RCC 7860 (cell line): ENCODE measurements at regions not wholly inside any gene's neighbourhood (a gene's known extent, or its start where the extent isn't known, plus 50 kb on each side); places are given as distances from the start of the nearest gene placed in this dataset.

Source experiments
- DNase-seq: peaks from one replicate; pipeline ENCODE4 v3.0.0-alpha.2; 2015; ENCODE audit warnings: low spot score
- FAIRE-seq: peaks from 2 replicates; lab custom pipeline; 2012; peaks lifted over from hg19 to GRCh38; lab: Jason Lieb, UNC

- FAIRE-seq: no peak
- DNase-seq: no peak
These were observed 216.9 kb upstream of the PPP2R2D start for GRCh38 chr10:131683941-131684340.

DNA sequence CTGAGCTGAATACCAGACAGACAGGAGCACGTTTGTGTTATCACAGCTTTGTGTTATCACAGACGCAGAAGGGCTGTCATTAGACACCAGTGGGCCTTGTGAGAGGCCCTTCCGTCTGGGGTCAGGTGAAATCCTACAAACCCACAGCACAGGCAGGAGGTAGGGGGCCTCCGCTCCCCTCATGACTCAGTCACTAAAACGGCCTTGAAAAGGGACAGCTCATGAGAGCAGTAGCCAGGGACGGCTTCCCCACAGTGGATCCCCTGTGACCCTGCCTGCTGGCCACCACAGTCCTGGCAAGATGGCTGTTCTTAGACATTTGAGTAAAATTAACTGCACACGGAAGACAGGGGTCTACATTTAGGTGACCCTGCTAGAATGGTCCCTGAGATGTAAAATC, 215.8 kb upstream of the PPP2R2D start:
- no peak for DNase-seq
- FAIRE-seq: no peak

GRCh38 chr10:131685576-131685975, 215.2 kb upstream of the PPP2R2D start:
- DNase-seq (no peak), FAIRE-seq (no peak)

DNA sequence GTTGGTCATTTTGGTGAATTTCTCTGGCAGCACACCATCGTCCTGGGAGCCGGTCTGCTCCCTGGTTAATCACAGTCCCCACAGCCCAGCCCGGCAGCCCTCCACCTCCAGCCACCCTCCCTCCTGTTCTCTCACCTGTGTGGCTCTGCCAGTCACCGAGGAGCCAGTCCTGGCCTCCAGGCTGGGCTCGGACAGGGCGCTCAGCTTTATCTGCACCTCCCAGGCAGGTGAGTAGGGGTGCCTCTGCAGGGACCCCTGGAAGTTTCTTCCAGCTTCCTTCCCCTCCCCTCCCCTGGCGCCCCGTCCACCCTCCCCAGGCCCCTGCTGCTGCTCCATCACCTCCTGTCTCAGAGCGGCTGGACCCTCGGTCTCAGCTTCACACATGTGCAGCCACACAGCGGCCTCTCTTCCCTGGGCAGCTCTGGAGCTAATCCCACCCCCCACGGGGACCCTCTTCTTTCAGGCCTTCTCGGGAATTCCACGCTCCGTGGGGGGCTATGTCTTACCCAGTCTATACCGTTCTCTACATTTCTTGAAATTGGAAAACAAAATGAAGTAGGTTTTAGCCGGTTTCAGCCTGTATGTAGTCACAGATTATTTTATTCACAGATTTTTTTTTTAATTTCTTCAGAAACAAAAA, 213.9 kb upstream of the PPP2R2D start:
- FAIRE-seq: no peak

GRCh38 chr10:131688304-131688703, 212.5 kb upstream of the PPP2R2D start:
- no peak for FAIRE-seq
- DNase-seq: no peak

More for the DNA sequence above, 213.9 kb upstream of the PPP2R2D start:
- no peak for DNase-seq

GRCh38 chr10:131689016-131689415, 211.8 kb upstream of the PPP2R2D start:
- no peak for DNase-seq
- FAIRE-seq: no peak

DNA sequence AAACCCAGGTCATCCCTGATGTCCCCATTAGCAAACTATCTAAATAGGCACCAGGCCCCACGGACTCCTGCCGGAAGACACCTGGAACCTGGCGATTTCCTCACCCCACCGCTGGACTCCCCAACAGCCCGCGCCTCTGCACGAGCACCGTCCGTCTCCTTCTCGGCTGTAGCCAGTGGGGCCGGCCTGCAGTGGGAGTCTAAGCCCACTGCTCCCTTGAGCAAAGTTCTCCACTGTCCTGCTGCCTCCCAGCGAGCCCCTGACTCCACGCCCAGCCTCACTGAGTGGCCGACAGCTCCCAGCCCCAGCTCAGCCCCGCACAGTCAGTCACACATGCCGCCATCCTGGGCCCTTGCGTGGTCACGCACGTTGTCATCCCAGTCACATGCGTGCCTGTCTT, 211.3 kb upstream of the PPP2R2D start:
- FAIRE-seq: no peak
- no peak for DNase-seq

DNA sequence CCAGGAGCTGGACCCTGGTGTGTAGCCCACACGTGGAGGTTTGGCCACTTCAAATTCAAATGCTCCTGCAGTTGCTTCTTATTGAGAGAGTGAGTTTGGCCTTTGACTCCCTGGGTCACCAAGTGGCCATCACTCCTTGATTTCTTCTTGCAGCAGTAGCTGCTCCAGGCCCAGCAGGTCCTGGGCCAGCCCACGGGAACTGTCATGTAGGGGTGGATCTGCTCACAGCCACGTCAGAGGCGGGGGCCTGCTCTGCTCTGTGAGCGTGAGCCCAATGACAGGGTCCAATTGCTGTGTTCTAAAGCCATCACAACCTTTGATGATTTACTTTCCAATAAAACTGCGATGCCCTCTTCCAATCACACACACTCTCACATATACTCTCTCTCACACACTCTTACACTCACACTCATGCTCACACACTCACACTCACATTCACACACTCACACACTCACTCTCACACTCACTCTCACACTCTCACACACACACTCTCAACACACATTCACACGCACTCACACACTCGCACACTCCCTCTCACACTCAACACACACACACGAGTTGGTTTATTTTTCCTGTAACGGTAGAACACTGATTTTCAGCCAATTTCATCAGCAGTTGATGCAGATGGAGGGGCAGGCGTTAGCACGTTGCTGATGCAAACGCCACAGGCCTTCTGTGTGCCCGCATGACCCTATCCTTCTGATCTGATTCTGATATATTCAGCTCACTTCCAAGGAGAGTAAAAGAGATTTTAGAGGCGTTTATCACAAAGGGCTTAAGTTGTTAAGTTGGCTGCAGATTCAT, 210.7 kb upstream of the PPP2R2D start:
- DNase-seq (no peak), FAIRE-seq (no peak)

GRCh38 chr10:131690805-131691239, 210.0 kb upstream of the PPP2R2D start:
- FAIRE-seq: no peak

DNA sequence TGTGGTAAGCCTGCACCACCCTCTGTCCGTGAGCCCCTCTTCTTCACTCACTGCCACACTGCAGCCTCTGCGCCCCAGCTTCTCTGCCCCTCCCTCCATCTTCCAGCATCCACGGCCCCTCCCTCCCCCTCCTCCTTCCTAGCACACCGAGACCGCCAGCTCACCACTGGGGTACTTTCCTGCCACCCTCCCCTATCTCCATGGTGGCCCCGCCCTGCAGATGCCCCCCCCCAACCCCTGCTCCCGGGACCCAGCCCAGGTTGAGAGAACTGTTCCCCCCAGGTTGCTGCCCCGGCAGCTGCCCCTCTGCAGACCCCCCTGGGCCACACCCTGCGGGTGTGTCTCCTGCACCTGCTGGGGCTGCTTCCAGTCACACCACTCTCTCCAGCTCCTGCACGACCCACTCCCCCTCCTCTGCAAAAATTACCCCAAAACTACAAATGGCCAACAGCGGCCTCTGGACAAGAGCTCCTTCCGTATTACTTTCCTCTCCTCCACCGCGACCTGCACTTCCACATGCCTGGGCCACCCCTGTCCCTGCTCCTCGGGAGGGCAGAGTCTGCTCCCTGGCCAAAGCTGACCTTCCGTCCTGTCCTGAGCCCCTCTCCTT, 209.2 kb upstream of the PPP2R2D start:
- no peak for FAIRE-seq

More at GRCh38 chr10:131690805-131691239, 210.0 kb upstream of the PPP2R2D start:
- no peak for DNase-seq

GRCh38 chr10:131692176-131692575, 208.6 kb upstream of the PPP2R2D start:
- no peak for FAIRE-seq
- DNase-seq: no peak

More for the DNA sequence above, 209.2 kb upstream of the PPP2R2D start:
- no peak for DNase-seq

- DNase-seq (no peak), FAIRE-seq (no peak)
These were observed 208.0 kb upstream of the PPP2R2D start for GRCh38 chr10:131692686-131693334.

DNA sequence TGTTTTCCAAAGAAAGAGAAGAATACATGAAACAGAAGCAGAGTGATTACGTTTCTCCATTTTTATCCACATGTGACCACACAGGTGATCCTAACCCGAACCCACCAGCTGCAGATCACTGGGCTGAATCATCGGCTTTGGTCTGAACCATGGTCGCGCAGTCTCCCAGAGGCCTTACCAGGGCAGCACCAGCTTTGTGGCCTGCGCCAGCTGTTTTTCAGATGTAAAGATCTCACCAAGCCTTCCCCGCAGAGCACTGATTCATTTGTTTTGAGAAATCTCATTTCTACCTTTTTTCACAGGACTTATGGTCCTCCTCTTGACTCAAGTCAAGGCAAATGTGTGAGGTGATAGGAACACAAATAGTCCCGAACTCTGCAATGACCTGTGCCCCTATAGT, 207.0 kb upstream of the PPP2R2D start:
- no peak for DNase-seq
- no peak for FAIRE-seq

- FAIRE-seq (no peak), DNase-seq (no peak)
These were observed 206.5 kb upstream of the PPP2R2D start for GRCh38 chr10:131694168-131694780.

GRCh38 chr10:131694781-131695495, 205.9 kb upstream of the PPP2R2D start:
- DNase-seq (no peak), FAIRE-seq (no peak)

DNA sequence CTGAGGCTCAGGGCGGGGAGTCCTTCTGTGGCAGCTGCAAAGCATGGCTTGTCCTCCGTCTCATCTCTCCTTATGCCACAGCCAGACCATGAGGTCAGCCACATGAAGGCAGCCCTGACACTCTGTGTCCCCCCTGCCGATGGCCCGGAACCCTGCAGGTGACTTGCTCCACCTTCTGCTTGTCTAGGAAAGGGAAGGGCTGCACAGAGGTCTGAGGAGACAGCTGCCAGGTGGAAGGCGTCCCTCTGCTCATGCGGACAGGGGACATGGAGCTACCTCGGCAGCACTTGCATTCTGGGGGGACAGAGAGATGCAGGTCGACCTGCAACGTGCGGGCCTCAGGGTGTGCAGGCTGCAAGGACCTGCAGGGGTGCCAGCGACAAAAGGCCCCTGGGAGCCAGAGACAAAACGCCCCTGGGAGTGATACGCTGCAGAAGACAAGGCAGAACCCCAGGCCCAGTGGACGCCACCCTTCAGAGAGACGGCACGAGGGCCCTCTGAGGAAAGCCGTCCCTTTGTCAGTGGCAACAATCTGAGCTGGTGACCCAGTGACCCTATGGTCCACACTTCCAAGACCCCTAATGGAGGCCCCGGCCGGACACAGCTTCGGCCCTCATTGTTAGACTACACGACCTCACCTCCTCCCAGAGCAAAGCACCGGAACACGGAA, 205.2 kb upstream of the PPP2R2D start:
- FAIRE-seq (no peak), DNase-seq (no peak)

DNA sequence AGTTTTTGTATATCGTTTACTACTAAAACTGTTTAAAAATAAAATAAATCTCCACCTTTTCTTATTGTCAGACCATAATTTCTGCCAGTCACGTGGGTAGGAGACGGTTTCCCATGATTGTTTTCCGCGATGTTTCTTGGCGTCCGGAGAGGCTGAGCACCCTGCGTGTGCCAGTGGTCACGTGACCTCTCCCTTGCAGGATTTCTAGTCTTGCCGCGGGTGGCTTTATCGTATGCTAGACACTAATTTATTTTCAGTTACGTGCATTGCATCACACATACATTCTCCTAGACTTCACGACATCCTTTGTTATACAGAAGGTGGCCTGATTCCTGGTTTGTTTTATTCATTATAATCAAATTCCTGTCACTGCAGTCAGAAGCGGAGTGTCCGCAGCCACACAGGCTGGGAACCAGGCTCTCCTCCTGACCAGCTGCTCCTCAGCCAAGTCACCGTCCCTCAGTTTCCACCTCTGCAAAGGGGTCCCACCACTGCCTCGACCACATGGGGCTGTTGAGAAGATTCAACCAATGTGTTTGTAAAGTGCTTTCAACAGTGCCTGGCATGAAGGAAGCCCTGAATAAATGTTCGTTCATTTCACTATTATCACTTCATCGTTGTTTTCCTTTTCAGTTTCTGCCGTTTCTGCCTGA, 203.2 kb upstream of the PPP2R2D start:
- FAIRE-seq (no peak), DNase-seq (no peak)

DNA sequence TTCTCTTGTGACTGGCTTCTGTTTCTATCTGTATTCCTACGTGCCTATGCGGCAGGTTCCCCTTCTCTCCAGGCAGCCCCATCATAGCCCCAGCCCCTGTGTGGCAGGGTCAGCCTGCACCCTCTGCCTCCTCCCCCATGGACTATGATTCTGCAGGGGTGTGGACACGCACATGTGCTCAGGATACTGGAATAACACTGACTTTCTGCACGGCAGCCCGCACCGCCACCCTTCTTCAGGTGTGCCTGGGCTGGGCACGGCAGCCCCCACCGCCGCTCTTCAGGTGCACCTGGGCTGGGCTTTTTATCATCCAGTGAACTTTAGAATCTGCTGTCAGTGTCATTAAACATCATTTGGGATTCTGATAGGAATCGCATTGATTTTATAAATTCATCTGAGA, 202.6 kb upstream of the PPP2R2D start:
- FAIRE-seq: no peak
- no peak for DNase-seq

DNA sequence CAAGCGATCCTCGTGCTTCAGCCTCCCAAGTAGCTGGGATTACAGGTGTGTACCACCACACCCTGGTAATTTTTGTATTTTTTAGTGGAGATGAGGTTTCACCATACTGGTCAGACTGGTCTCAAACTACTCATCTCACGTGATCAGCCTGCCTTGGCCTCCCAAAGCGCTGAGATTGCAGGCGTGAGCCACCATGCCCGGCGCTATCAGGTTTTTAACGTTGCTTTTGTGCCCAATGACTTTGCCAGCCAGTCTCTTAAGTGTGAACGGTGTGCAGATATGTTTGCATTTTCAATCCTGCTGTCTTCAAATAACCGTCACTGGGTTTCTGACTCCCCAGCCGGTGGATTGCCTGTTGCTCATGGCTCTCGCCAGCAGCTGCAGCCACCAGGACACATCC, 201.8 kb upstream of the PPP2R2D start:
- FAIRE-seq: no peak
- no peak for DNase-seq
